ENCODE measurements at regions not wholly inside any gene's neighbourhood (a gene's known extent, or its start where the extent isn't known, plus 50 kb on each side); places are given as distances from the start of the nearest gene placed in this dataset.

GRCh38 chr1:204752688-204753040, 67.1 kb upstream of the LRRN2 start:
- H3K36me3 Mint-ChIP-seq (ENCODE audit: unreplicated experiment): peaks cover 5% of the 10 kb centered on the region
- peaks cover 17% of the 10 kb centered on the region for H3K4me1 Mint-ChIP-seq (ENCODE audit: low read depth, unreplicated experiment)
- no peak for DNase-seq
- no peak overlapping the region for H3K4me3 Mint-ChIP-seq (ENCODE audit: unreplicated experiment)
- H3K27me3 Mint-ChIP-seq (ENCODE audit: unreplicated experiment): peaks cover 4% of the 10 kb centered on the region
- H3K27ac Mint-ChIP-seq (ENCODE audit: unreplicated experiment): no peak overlapping the region
- H3K9me3 Mint-ChIP-seq (ENCODE audit: unreplicated experiment): peaks cover 9% of the 10 kb centered on the region
- TF ChIP-seq, protein P1, sequence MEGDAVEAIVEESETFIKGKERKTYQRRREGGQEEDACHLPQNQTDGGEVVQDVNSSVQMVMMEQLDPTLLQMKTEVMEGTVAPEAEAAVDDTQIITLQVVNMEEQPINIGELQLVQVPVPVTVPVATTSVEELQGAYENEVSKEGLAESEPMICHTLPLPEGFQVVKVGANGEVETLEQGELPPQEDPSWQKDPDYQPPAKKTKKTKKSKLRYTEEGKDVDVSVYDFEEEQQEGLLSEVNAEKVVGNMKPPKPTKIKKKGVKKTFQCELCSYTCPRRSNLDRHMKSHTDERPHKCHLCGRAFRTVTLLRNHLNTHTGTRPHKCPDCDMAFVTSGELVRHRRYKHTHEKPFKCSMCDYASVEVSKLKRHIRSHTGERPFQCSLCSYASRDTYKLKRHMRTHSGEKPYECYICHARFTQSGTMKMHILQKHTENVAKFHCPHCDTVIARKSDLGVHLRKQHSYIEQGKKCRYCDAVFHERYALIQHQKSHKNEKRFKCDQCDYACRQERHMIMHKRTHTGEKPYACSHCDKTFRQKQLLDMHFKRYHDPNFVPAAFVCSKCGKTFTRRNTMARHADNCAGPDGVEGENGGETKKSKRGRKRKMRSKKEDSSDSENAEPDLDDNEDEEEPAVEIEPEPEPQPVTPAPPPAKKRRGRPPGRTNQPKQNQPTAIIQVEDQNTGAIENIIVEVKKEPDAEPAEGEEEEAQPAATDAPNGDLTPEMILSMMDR (IDR thresholded peaks at IDR 0.05; ENCODE audit: partially characterized antibody, unreplicated experiment): no peak

GRCh38 chr1:204754821-204755220, 69.3 kb upstream of the LRRN2 start:
- H3K4me1 Mint-ChIP-seq (ENCODE audit: low read depth, unreplicated experiment): peaks cover 22% of the 10 kb centered on the region
- peaks cover 6% of the 10 kb centered on the region for H3K27me3 Mint-ChIP-seq (ENCODE audit: unreplicated experiment)
- DNase-seq: no peak
- H3K36me3 Mint-ChIP-seq (ENCODE audit: unreplicated experiment): peaks cover 7% of the 10 kb centered on the region
- peaks cover 9% of the 10 kb centered on the region for H3K9me3 Mint-ChIP-seq (ENCODE audit: unreplicated experiment)
- TF ChIP-seq, protein P1 (IDR thresholded peaks at IDR 0.05; ENCODE audit: partially characterized antibody, unreplicated experiment): no peak
- no peak overlapping the region for H3K4me3 Mint-ChIP-seq (ENCODE audit: unreplicated experiment)
- H3K27ac Mint-ChIP-seq (ENCODE audit: unreplicated experiment): no peak overlapping the region

GRCh38 chr1:204756349-204756748, 70.8 kb upstream of the LRRN2 start:
- Mint-ChIP-seq H3K27ac (ENCODE audit: unreplicated experiment) (no peak overlapping the region), H3K36me3 (ENCODE audit: unreplicated experiment) (peaks cover 12% of the 10 kb centered on the region), H3K4me3 (ENCODE audit: unreplicated experiment) (no peak overlapping the region), H3K4me1 (ENCODE audit: low read depth, unreplicated experiment) (peaks cover 14% of the 10 kb centered on the region), H3K27me3 (ENCODE audit: unreplicated experiment) (peaks cover 6% of the 10 kb centered on the region), H3K9me3 (ENCODE audit: unreplicated experiment) (peaks cover 9% of the 10 kb centered on the region)
- TF ChIP-seq, protein P1 (IDR thresholded peaks at IDR 0.05; ENCODE audit: partially characterized antibody, unreplicated experiment): no peak
- no peak for DNase-seq

DNA sequence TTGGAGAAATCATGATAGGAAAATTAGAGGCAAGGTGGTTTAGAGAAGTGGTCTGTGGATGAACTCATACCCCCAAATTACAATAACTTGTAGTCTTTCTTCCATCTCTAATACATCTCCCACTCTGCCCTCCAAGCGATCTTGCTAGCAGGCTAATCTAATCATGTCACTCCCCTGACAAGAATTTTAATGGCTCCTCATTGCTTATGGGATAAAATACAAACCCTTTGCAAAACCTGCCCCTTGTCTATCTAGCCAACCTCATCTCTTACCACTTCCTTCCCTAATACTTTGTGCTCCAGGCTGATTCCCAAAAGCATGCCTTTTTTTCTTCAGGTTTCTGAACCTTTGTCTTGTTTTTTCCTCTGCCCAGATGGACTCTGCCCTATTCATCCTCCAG, 71.3 kb upstream of the LRRN2 start:
- no peak overlapping the region for H3K27ac Mint-ChIP-seq (ENCODE audit: unreplicated experiment)
- no peak overlapping the region for H3K4me3 Mint-ChIP-seq (ENCODE audit: unreplicated experiment)
- peaks cover 11% of the 10 kb centered on the region for H3K4me1 Mint-ChIP-seq (ENCODE audit: low read depth, unreplicated experiment)
- no peak for DNase-seq
- H3K9me3 Mint-ChIP-seq (ENCODE audit: unreplicated experiment): peaks cover 6% of the 10 kb centered on the region
- peaks cover 12% of the 10 kb centered on the region for H3K36me3 Mint-ChIP-seq (ENCODE audit: unreplicated experiment)
- H3K27me3 Mint-ChIP-seq (ENCODE audit: unreplicated experiment): peaks cover 6% of the 10 kb centered on the region
- TF ChIP-seq, protein P1 (IDR thresholded peaks at IDR 0.05; ENCODE audit: partially characterized antibody, unreplicated experiment): no peak

GRCh38 chr1:204758601-204759000, 73.1 kb upstream of the LRRN2 start:
- H3K36me3 Mint-ChIP-seq (ENCODE audit: unreplicated experiment): peaks cover 7% of the 10 kb centered on the region
- H3K27ac Mint-ChIP-seq (ENCODE audit: unreplicated experiment): no peak overlapping the region
- H3K27me3 Mint-ChIP-seq (ENCODE audit: unreplicated experiment): peaks cover 4% of the 10 kb centered on the region
- no peak for DNase-seq
- no peak overlapping the region for H3K4me3 Mint-ChIP-seq (ENCODE audit: unreplicated experiment)
- peaks cover 11% of the 10 kb centered on the region for H3K4me1 Mint-ChIP-seq (ENCODE audit: low read depth, unreplicated experiment)
- peaks cover 2% of the 10 kb centered on the region for H3K9me3 Mint-ChIP-seq (ENCODE audit: unreplicated experiment)
- TF ChIP-seq, protein P1 (IDR thresholded peaks at IDR 0.05; ENCODE audit: partially characterized antibody, unreplicated experiment): no peak

Measured in glutamatergic neuron (in vitro differentiated cells).